ENCODE measurements at regions not wholly inside any gene's neighbourhood (a gene's known extent, or its start where the extent isn't known, plus 50 kb on each side); places are given as distances from the start of the nearest gene placed in this dataset.

DNA sequence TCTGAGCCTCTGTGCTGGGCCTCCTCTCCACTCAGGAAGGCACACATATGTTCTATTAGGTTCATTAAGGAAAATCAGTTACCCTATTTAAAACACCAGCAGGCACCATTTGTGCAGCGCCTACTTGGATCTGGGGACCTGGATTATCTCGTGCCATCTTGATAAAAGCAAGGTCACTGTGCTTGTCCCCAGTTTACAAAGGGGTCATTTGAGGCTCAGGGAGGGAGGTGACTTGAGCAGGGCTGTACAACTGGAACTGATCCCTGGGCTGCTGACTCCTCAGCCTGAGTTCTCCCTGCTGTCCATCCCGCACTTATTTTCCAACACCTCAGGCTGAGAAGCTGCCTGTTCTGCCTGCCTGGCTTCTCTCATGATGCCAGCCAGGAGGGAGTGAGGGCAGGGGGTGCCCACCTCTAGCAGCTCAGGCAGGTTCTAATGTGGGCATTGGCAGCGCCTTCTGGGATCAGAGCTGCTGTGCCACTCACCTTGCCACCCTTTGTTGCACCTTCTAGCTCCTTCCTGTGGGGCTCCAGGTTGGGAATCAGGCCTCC lies 120.3 kb downstream of the GLI2 start:
- TF ChIP-seq, protein P1, sequence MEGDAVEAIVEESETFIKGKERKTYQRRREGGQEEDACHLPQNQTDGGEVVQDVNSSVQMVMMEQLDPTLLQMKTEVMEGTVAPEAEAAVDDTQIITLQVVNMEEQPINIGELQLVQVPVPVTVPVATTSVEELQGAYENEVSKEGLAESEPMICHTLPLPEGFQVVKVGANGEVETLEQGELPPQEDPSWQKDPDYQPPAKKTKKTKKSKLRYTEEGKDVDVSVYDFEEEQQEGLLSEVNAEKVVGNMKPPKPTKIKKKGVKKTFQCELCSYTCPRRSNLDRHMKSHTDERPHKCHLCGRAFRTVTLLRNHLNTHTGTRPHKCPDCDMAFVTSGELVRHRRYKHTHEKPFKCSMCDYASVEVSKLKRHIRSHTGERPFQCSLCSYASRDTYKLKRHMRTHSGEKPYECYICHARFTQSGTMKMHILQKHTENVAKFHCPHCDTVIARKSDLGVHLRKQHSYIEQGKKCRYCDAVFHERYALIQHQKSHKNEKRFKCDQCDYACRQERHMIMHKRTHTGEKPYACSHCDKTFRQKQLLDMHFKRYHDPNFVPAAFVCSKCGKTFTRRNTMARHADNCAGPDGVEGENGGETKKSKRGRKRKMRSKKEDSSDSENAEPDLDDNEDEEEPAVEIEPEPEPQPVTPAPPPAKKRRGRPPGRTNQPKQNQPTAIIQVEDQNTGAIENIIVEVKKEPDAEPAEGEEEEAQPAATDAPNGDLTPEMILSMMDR (IDR thresholded peaks at IDR 0.05; ENCODE audit: poor library complexity, severe bottlenecking): no peak
- TF ChIP-seq EZH2 (IDR thresholded peaks at IDR 0.05; ENCODE audit: borderline replicate concordance, insufficient read depth, low read length, poor library complexity, severe bottlenecking) (no peak), EP300 (conservative IDR thresholded peaks at IDR 0.05; ENCODE audit: poor library complexity, severe bottlenecking) (no peak), POLR2AphosphoS5 (IDR thresholded peaks at IDR 0.05) (no peak), RAD21 (conservative IDR thresholded peaks at IDR 0.05) (no peak), TAF1 (IDR thresholded peaks at IDR 0.05; ENCODE audit: low read depth) (no peak), SMC3 (conservative IDR thresholded peaks at IDR 0.05; ENCODE audit: poor library complexity) (no peak), MXI1 (conservative IDR thresholded peaks at IDR 0.05; ENCODE audit: poor library complexity, severe bottlenecking) (no peak)
- TF ChIP-seq, protein P2, sequence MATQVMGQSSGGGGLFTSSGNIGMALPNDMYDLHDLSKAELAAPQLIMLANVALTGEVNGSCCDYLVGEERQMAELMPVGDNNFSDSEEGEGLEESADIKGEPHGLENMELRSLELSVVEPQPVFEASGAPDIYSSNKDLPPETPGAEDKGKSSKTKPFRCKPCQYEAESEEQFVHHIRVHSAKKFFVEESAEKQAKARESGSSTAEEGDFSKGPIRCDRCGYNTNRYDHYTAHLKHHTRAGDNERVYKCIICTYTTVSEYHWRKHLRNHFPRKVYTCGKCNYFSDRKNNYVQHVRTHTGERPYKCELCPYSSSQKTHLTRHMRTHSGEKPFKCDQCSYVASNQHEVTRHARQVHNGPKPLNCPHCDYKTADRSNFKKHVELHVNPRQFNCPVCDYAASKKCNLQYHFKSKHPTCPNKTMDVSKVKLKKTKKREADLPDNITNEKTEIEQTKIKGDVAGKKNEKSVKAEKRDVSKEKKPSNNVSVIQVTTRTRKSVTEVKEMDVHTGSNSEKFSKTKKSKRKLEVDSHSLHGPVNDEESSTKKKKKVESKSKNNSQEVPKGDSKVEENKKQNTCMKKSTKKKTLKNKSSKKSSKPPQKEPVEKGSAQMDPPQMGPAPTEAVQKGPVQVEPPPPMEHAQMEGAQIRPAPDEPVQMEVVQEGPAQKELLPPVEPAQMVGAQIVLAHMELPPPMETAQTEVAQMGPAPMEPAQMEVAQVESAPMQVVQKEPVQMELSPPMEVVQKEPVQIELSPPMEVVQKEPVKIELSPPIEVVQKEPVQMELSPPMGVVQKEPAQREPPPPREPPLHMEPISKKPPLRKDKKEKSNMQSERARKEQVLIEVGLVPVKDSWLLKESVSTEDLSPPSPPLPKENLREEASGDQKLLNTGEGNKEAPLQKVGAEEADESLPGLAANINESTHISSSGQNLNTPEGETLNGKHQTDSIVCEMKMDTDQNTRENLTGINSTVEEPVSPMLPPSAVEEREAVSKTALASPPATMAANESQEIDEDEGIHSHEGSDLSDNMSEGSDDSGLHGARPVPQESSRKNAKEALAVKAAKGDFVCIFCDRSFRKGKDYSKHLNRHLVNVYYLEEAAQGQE (IDR thresholded peaks at IDR 0.05; ENCODE audit: borderline replicate concordance): no peak

Data from neural cell (in vitro differentiated cells).